K562 (cell line): ENCODE measurements at regions not wholly inside any gene's neighbourhood (a gene's known extent, or its start where the extent isn't known, plus 50 kb on each side); places are given as distances from the start of the nearest gene placed in this dataset. TPM values are rescaled to one million over a fixed set of nuclear protein-coding genes. Genes with fewer than 3 reads are reported as not detected.

ENCODE experiments used
- ATAC-seq: fragments of 200-7000 bp; cut with Tn5 transposase; 3 replicates; pipeline ENCODE4 v1.9.1; 2020; ENCODE audit warnings: moderate library complexity
- BruUV-seq: library from RNA; stranded (reverse); fragments of 400-500 nt; replicated peaks from 2 replicates; lab custom pipeline; 2021; lab: Mats Ljungman, UMichigan
- CTCF ChIA-PET: fragments of 300-600 bp; formaldehyde crosslinking; extraction: SDS; loops from one replicate; lab custom pipeline; 2021; ENCODE audit warnings: low intra/inter-chr PET ratio; lab: Yijun Ruan, JAX
- POLR2A ChIA-PET: fragments of 300-600, 350-650 bp; sonication (Branson Sonifier 250); formaldehyde crosslinking; extraction: SDS; loops from one replicate; lab custom pipeline; 2021; ENCODE audit warnings: antibody characterized with exemption, inconsistent platforms; lab: Yijun Ruan, JAX
- DNase-seq, 4 experiments: peaks; one replicate each; pipeline versions ENCODE4 v3.0.0 to v3.0.0-alpha.2; 2011 to 2018; ENCODE audit warnings: low spot score in 3 of 4, mixed read lengths in 3 of 4; ENCODE audit errors: extremely low read depth in 1 of 4
- FAIRE-seq: peaks from 2 replicates; lab custom pipeline; 2011; peaks lifted over from hg19 to GRCh38; lab: Jason Lieb, UNC
- H2AFZ ChIP-seq: 2 replicates; pipeline ENCODE4 v1.6.0; 2011; ENCODE audit warnings: low read depth, low read length, control low read depth, inconsistent platforms
- H3K27ac ChIP-seq: fragments of 200-600 bp; 3 replicates; pipeline ENCODE4 v1.8.0; 2011; ENCODE audit warnings: low read depth, mild to moderate bottlenecking, control low read depth, inconsistent platforms, low read length, moderate library complexity, mixed read lengths; ENCODE audit errors: extremely low read depth
- H3K27me3 ChIP-seq, 2 experiments: fragments of 300-600 bp in 1 of 2; 2 replicates in 1 of 2; 3 replicates in 1 of 2; pipeline versions ENCODE4 v1.6.0 to v1.8.0; 2011; ENCODE audit warnings: inconsistent platforms in 2 of 2, low read length in 2 of 2, mild to moderate bottlenecking in 1 of 2, mixed read lengths in 1 of 2, moderate library complexity in 1 of 2; ENCODE audit not compliant: control insufficient read depth in 2 of 2, insufficient read depth in 2 of 2
- H3K36me3 ChIP-seq: fragments of 300-600 bp; 3 replicates; pipeline ENCODE4 v1.8.0; 2011; ENCODE audit warnings: mild to moderate bottlenecking, low read length, inconsistent platforms; ENCODE audit not compliant: control insufficient read depth, insufficient read depth
- H3K4me1 ChIP-seq, 2 experiments: fragments of 200-600 bp in 1 of 2; replicated peaks in 1 of 2; 2 replicates in 1 of 2; 3 replicates in 1 of 2; pipeline versions ENCODE4 v1.5.1 to v1.8.0; 2011; ENCODE audit warnings: inconsistent platforms in 2 of 2, low read length in 2 of 2, mild to moderate bottlenecking in 1 of 2, mixed read lengths in 1 of 2, moderate library complexity in 1 of 2; ENCODE audit not compliant: control insufficient read depth in 2 of 2, insufficient read depth in 2 of 2
- H3K4me2 ChIP-seq: 2 replicates; pipeline ENCODE4 v1.6.1; 2011; ENCODE audit warnings: low read length, control low read depth, inconsistent platforms, mixed read lengths; ENCODE audit not compliant: insufficient read depth
- H3K4me3 ChIP-seq: fragments of 200-600 bp; sonication (generic), shearing (Covaris generic); 2 replicates; pipeline ENCODE4 v1.5.1; 2016; ENCODE audit warnings: control low read depth, inconsistent platforms
- H3K79me2 ChIP-seq: fragments of 200-600 bp; 3 replicates; pipeline ENCODE4 v1.8.0; 2011; ENCODE audit warnings: low read length, inconsistent platforms; ENCODE audit not compliant: control insufficient read depth, insufficient read depth
- H3K9ac ChIP-seq, 2 experiments: 2 replicates each; pipeline versions ENCODE4 v1.6.0 to v1.6.1; 2011; ENCODE audit warnings: low read depth in 2 of 2, low read length in 2 of 2, control low read depth in 1 of 2, inconsistent platforms in 1 of 2, mild to moderate bottlenecking in 1 of 2, mixed read lengths in 1 of 2; ENCODE audit not compliant: insufficient read depth in 1 of 2
- H3K9me1 ChIP-seq: one replicate; pipeline ENCODE4 v1.6.0; 2011; ENCODE audit warnings: inconsistent platforms, mild to moderate bottlenecking, low read length, moderate library complexity; ENCODE audit not compliant: control insufficient read depth, insufficient read depth
- H3K9me3 ChIP-seq: replicated peaks from 2 replicates; pipeline ENCODE4 v1.5.1; 2011; ENCODE audit warnings: low read depth, low read length, inconsistent platforms; ENCODE audit not compliant: control insufficient read depth, insufficient read depth
- H4K20me1 ChIP-seq: replicated peaks from 2 replicates; pipeline ENCODE4 v1.6.1; 2011; ENCODE audit warnings: low read length, inconsistent platforms, mixed read lengths; ENCODE audit not compliant: control insufficient read depth, insufficient read depth
- CBFA2T3 ChIP-seq: fragments of 450-650 bp; IDR thresholded peaks from 2 replicates; pipeline ENCODE4 v1.6.1; 2017
- SPI1 ChIP-seq: IDR thresholded peaks from 2 replicates; pipeline ENCODE4 v1.6.1; 2011; ENCODE audit warnings: low read depth, low read length, control low read depth, borderline replicate concordance
- ZBTB17 ChIP-seq: fragments of 450-650 bp; formaldehyde crosslinking; IDR thresholded peaks from 2 replicates; pipeline ENCODE4 v1.4.0; 2020; ENCODE audit warnings: mild to moderate bottlenecking
- WGBS: fragments of 100-300 bp; shearing (Covaris generic); methylation state at CpG from one replicate; pipeline ENCODE4 v1.1.6; 2016; ENCODE audit warnings: low coverage, mixed read lengths; ENCODE audit not compliant: insufficient coverage; ENCODE audit errors: missing lambda C conversion rate; 5-methylcytosine and 5-hydroxymethylcytosine counted together
- in situ Hi-C: fragments of 300-500 bp; cut with MboI; formaldehyde crosslinking; loops from 4 replicates; pipeline ENCODE4 v1.15.0; 2018; ENCODE audit warnings: inconsistent platforms, mixed read lengths
- intact Hi-C: fragments of 100-400 bp; cut with micrococcal nuclease; formaldehyde crosslinking; loops from 2 replicates; pipeline ENCODE4 v1.14.2; 2022
- microRNA counts: library from miRNA; unstranded; fragments of <30 nt; microRNA quantifications from one replicate; lab custom pipeline; 2016
- microRNA-seq: library from miRNA; unstranded; fragments of <30 nt; microRNA quantifications from one replicate; pipeline ENCODE4, GENCODE V29; 2018; ENCODE audit warnings: borderline microRNAs expressed
- small RNA-seq: library from RNA; depleted of rRNA; stranded (forward); fragments of <200 nt; gene quantifications from one replicate; pipeline ENCODE3, GENCODE V24; 2014

- Histone ChIP-seq H3K27ac (no peak overlapping the region), H3K9me1 (no peaks in the 10 kb centered on the region), H3K9me3 (no peaks in the 10 kb centered on the region), H3K79me2 (no peaks in the 10 kb centered on the region)
- WGBS, result 12% methylated on average over 3 of the region's 3 CpGs
- ChIA-PET CTCF (no interaction called here), POLR2A (interaction anchor here (0.6 kb wide), 1 partner anchor 177 kb away, joined by 3 read pairs; no protein-coding TSS in a partner anchor)
- intact Hi-C loops, result no loop called here
- FAIRE-seq (no peak), ATAC-seq (no peak)
- TF ChIP-seq SPI1 (peak; percentile 30; the same call in 1 of the 2 replicates), ZBTB17 (CRISPR knock-in tag) (no peak), CBFA2T3 (0 out of 2 replicates have a peak, but pooled peaks have one; percentile 7)
- TF ChIP-seq, all 486 proteins: peak for 2
- Histone ChIP-seq H4K20me1 (no peaks in the 10 kb centered on the region), H3K4me3 (no peak overlapping the region), H2AFZ (no peak overlapping the region), H3K4me1 (no peaks in the 10 kb centered on the region), H3K9ac (no peak overlapping the region), H3K36me3 (no peaks in the 10 kb centered on the region), H3K4me2 (no peak overlapping the region), H3K27me3 (no peaks in the 10 kb centered on the region; a peak in 1 of 5 replicates)
- DNase-seq, result no peak
- BruUV-seq, result no TSS peak
- in situ Hi-C loops, result no loop called here
Measured at GRCh38 chrX:73903941-73904340, 51.4 kb upstream of the XIST start.

MicroRNA genes in the stretch of these regions (microRNA counts, 767-probe panel; counts per million panel counts)
- 5,592 counts per million, percentile 92 among the panel's probes with 10 or more counts for microRNA hsa-miR-374b-5p (lab: Ali Mortazavi, UCI)
- 499 counts per million, percentile 9 among the panel's probes with 10 or more counts for microRNA hsa-miR-374c-5p (lab: Ali Mortazavi, UCI)
- microRNA hsa-miR-421 (lab: Ali Mortazavi, UCI), result 3,544 counts per million, percentile 76 among the panel's probes with 10 or more counts

Small RNA genes lying in the stretch of these regions (microRNA-seq; reads per million reads assigned to microRNA genes)
- not detected for gene MIR374B
- gene MIR374C, result not detected
- gene MIR421, result 606 reads per million, percentile 90 among the genes with 10 or more reads in this experiment

Small RNA genes lying in the stretch of these regions (small RNA-seq; reads per million reads assigned to genes)
- gene ATP5MDP1 (0.26 reads per million), gene DDX3P2 (not detected), gene MIR374B (35.0 reads per million, percentile 97 among the genes with 10 or more reads in this experiment), gene MIR421 (126 reads per million, percentile 99 among the genes with 10 or more reads in this experiment), gene RF02124 (not detected), gene RF02125 (not detected)
